HepG2 (cell line): ENCODE measurements at regions not wholly inside any gene's neighbourhood (a gene's known extent, or its start where the extent isn't known, plus 50 kb on each side); places are given as distances from the start of the nearest gene placed in this dataset.

ENCODE experiments used
- ATAC-seq: fragments of 200-7000 bp; cut with Tn5 transposase; 3 replicates; pipeline ENCODE4 v1.9.1; 2020; ENCODE audit warnings: mild to moderate bottlenecking, moderate library complexity
- BruUV-seq: library from RNA; stranded (reverse); fragments of 400-500 nt; replicated peaks from 2 replicates; lab custom pipeline; 2021; lab: Mats Ljungman, UMichigan
- CTCF ChIA-PET: fragments of 300-600 bp; formaldehyde crosslinking; extraction: SDS; loops from one replicate; lab custom pipeline; 2021; ENCODE audit warnings: low total read pairs, inconsistent platforms, low intra/inter-chr PET ratio; lab: Yijun Ruan, JAX
- POLR2A ChIA-PET: fragments of 350-600 bp; sonication (Branson Sonifier 250); formaldehyde crosslinking; loops from one replicate; lab custom pipeline; 2020; ENCODE audit warnings: antibody characterized with exemption, inconsistent platforms; lab: Yijun Ruan, JAX
- DNase-seq: peaks from one replicate; pipeline ENCODE4 v3.0.0-alpha.2; 2015; ENCODE audit warnings: low spot score
- FAIRE-seq: peaks from 3 replicates; lab custom pipeline; 2011; peaks lifted over from hg19 to GRCh38; lab: Jason Lieb, UNC
- H2AFZ ChIP-seq: one replicate; pipeline ENCODE4 v1.6.1; 2011; ENCODE audit warnings: low read length, inconsistent platforms
- H3K27ac ChIP-seq: fragments of 300-600 bp; 3 replicates; pipeline ENCODE4 v1.8.0; 2011; ENCODE audit warnings: mixed run types, mild to moderate bottlenecking, mixed read lengths, low read length, inconsistent platforms; ENCODE audit not compliant: insufficient read depth; ENCODE audit errors: extremely low read length
- H3K27me3 ChIP-seq, 2 experiments: fragments of 200-600 bp in 1 of 2; 2 replicates in 1 of 2; 3 replicates in 1 of 2; pipeline versions ENCODE4 v1.6.0 to v1.8.0; 2011; ENCODE audit warnings: low read length in 2 of 2, mild to moderate bottlenecking in 2 of 2, moderate library complexity in 2 of 2, inconsistent platforms in 1 of 2; ENCODE audit not compliant: insufficient read depth in 2 of 2, control insufficient read depth in 1 of 2
- H3K36me3 ChIP-seq, 2 experiments: fragments of 200-600 bp in 1 of 2; replicated peaks in 1 of 2; 2 replicates in 1 of 2; 3 replicates in 1 of 2; pipeline versions ENCODE4 v1.5.1 to v1.8.0; 2011; ENCODE audit warnings: low read length in 2 of 2, inconsistent platforms in 1 of 2; ENCODE audit not compliant: insufficient read depth in 2 of 2, control insufficient read depth in 1 of 2
- H3K4me1 ChIP-seq: 2 replicates; pipeline ENCODE4 v1.5.1; 2012; ENCODE audit warnings: low read length, inconsistent platforms; ENCODE audit not compliant: insufficient read depth
- H3K4me2 ChIP-seq: 2 replicates; pipeline ENCODE4 v1.6.0; 2011; ENCODE audit warnings: low read depth, low read length, inconsistent platforms
- H3K4me3 ChIP-seq, 3 experiments: fragments of 200-600 bp in 1 of 3; sonication (generic), shearing (Covaris generic) in 1 of 3; replicated peaks in 1 of 3; 2 replicates each; pipeline ENCODE4 v1.5.1; 2011 to 2016; ENCODE audit warnings: low read length in 3 of 3, inconsistent platforms in 2 of 3, low read depth in 2 of 3, mild to moderate bottlenecking in 2 of 3, control low read depth in 1 of 3, mixed read lengths in 1 of 3; ENCODE audit not compliant: insufficient read depth in 1 of 3
- H3K79me2 ChIP-seq: one replicate; pipeline ENCODE4 v1.6.1; 2011; ENCODE audit warnings: low read length, inconsistent platforms; ENCODE audit not compliant: insufficient read depth
- H3K9ac ChIP-seq: 2 replicates; pipeline ENCODE4 v1.6.0; 2011; ENCODE audit warnings: mild to moderate bottlenecking, low read depth, low read length, inconsistent platforms; ENCODE audit not compliant: insufficient read depth
- H3K9me3 ChIP-seq: 2 replicates; pipeline ENCODE4 v1.5.1; 2012; ENCODE audit warnings: mild to moderate bottlenecking, low read length
- H4K20me1 ChIP-seq: 2 replicates; pipeline ENCODE4 v1.6.0; 2011; ENCODE audit warnings: inconsistent platforms, mild to moderate bottlenecking, low read length, moderate library complexity; ENCODE audit not compliant: insufficient read depth
- BRCA1 ChIP-seq: sonication (generic); formaldehyde crosslinking; IDR thresholded peaks from 2 replicates; pipeline ENCODE4 v1.4.0; 2020; ENCODE audit warnings: missing genetic modification reagents
- E2F5 ChIP-seq: sonication (generic); formaldehyde crosslinking; conservative IDR thresholded peaks from 2 replicates; pipeline ENCODE4 v1.4.0; 2020; ENCODE audit warnings: missing genetic modification reagents
- GLI4 ChIP-seq: sonication (generic); formaldehyde crosslinking; IDR thresholded peaks from 2 replicates; pipeline ENCODE4 v1.5.1; 2020; ENCODE audit warnings: missing genetic modification reagents, mild to moderate bottlenecking, moderate library complexity, borderline replicate concordance
- HNRNPK ChIP-seq: fragments of 200-400 bp; formaldehyde crosslinking; IDR thresholded peaks from 2 replicates; pipeline ENCODE4 v1.6.1; 2018; ENCODE audit warnings: low read length, low read depth, moderate library complexity, mild to moderate bottlenecking; ENCODE audit not compliant: poor library complexity, severe bottlenecking
- JUND ChIP-seq: sonication (generic); formaldehyde crosslinking; IDR thresholded peaks from 2 replicates; pipeline ENCODE4 v1.8.0; 2022; ENCODE audit warnings: mild to moderate bottlenecking, missing genetic modification reagents
- LBX2 ChIP-seq: sonication (generic); formaldehyde crosslinking; IDR thresholded peaks from 2 replicates; pipeline ENCODE4 v1.5.0; 2020; ENCODE audit warnings: missing genetic modification reagents, mild to moderate bottlenecking, borderline replicate concordance
- MAFF ChIP-seq: IDR thresholded peaks from 2 replicates; pipeline ENCODE4 v1.6.1; 2011; ENCODE audit warnings: low read depth, low read length, improper control_type of control experiment
- MED13 ChIP-seq: sonication (generic); formaldehyde crosslinking; IDR thresholded peaks from 2 replicates; pipeline ENCODE4 v1.5.0; 2020; ENCODE audit warnings: missing genetic modification reagents
- NFKB2 ChIP-seq: sonication (generic); formaldehyde crosslinking; IDR thresholded peaks from 2 replicates; pipeline ENCODE4 v1.4.0; 2020; ENCODE audit warnings: missing genetic modification reagents, borderline replicate concordance
- NR2F6 ChIP-seq, 2 experiments: IDR thresholded peaks; 2 replicates each; pipeline ENCODE4 v1.6.1; 2016; ENCODE audit warnings: antibody characterized with exemption in 1 of 2, mild to moderate bottlenecking in 1 of 2
- SMAD9 ChIP-seq: sonication (generic); formaldehyde crosslinking; IDR thresholded peaks from 2 replicates; pipeline ENCODE4 v1.5.1; 2020; ENCODE audit warnings: mild to moderate bottlenecking, missing genetic modification reagents
- TCF7 ChIP-seq: sonication (generic); IDR thresholded peaks from 2 replicates; pipeline ENCODE4 v1.6.1; 2016; ENCODE audit warnings: antibody characterized with exemption, low read depth
- ZNF205 ChIP-seq: IDR thresholded peaks from 2 replicates; pipeline ENCODE4 v1.6.1; 2018; ENCODE audit warnings: missing biosample characterization, missing genetic modification reagents
- ZNF274 ChIP-seq: sonication (generic); formaldehyde crosslinking; IDR thresholded peaks from 2 replicates; pipeline ENCODE4 v1.5.1; 2020; ENCODE audit warnings: mild to moderate bottlenecking, missing genetic modification reagents
- ZNF564 ChIP-seq: sonication (generic); formaldehyde crosslinking; IDR thresholded peaks from 2 replicates; pipeline ENCODE4 v1.8.1; 2023; ENCODE audit warnings: mild to moderate bottlenecking, missing genetic modification reagents
- ZNF761 ChIP-seq: sonication (generic); formaldehyde crosslinking; conservative IDR thresholded peaks from 2 replicates; pipeline ENCODE4 v1.4.0; 2020; ENCODE audit warnings: mild to moderate bottlenecking, missing genetic modification reagents
- WGBS: methylation state at CpG from one replicate; pipeline ENCODE4 v1.1.6; 2017; ENCODE audit warnings: low lambda C conversion rate; 5-methylcytosine and 5-hydroxymethylcytosine counted together
- in situ Hi-C: cut with HindIII; loops from 2 replicates; pipeline ENCODE4 v1.10.0; 2017; ENCODE audit warnings: low pct_unique_long_range_greater_than_20kb; ENCODE audit not compliant: extremely low pct_ligation_motif_present
- intact Hi-C: fragments of 100-400 bp; cut with micrococcal nuclease; formaldehyde crosslinking; loops from one replicate; pipeline ENCODE4 v1.10.0; 2022; ENCODE audit not compliant: unreplicated experiment
- TF ChIP-seq, protein P1 (sequence below): sonication (generic); formaldehyde crosslinking; IDR thresholded peaks from 2 replicates; pipeline ENCODE4 v1.4.0; 2020; ENCODE audit warnings: missing genetic modification reagents
- TF ChIP-seq, protein P2 (sequence below): sonication (generic); formaldehyde crosslinking; IDR thresholded peaks from 2 replicates; pipeline ENCODE4 v1.4.0; 2020; ENCODE audit warnings: missing genetic modification reagents; ENCODE audit errors: not compliant biosample characterization
- TF ChIP-seq, protein P3 (sequence below): sonication (generic); formaldehyde crosslinking; IDR thresholded peaks from 2 replicates; pipeline ENCODE4 v1.4.0; 2020; ENCODE audit warnings: missing genetic modification reagents, borderline replicate concordance

DNA sequence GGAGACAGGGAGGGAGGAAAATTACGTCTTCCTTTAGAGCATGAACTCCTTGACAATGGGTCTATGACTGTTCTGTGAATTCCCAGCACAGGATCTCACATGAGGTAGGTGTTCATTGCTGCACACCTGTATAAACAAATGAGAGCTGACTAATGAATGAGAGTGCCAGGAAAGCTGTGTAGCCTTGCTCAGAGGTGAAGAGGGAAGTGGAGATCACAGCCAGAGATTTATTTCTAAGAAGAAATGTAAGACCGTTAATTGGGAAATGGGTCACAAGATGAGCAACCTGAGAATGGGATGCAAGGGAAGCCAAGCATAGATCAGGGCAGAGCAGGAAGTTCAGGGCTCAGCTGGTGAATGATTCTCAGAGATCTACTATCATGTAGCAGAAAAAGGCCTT, 295.1 kb downstream of the CDK5RAP2 start (continued):
- TF ChIP-seq BRCA1 (CRISPR knock-in tag) (no peak), NFKB2 (CRISPR knock-in tag) (no peak)

DNA sequence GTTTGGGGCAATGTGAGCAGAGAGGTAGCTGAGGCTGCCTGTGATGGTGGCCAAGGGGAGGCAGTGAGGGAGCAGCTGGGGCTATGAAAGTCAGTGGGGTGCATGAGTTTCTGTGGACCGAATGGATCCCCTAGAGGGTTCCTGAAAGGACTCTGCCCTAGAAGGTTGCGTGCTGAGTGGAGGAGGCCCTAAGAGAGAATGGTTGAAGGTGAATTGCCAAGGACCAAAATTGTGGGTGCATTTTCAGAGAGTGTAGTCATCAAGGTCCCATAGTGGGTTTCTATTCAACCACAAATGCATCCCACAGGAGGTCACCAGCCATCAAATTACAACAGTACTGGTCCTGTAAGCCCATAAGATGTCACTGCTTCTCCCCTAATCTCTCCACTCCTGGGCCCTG, 298.3 kb downstream of the CDK5RAP2 start:
- Histone ChIP-seq H3K4me1 (no peaks in the 10 kb centered on the region), H3K4me2 (no peak overlapping the region), H3K79me2 (no peaks in the 10 kb centered on the region), H3K9me3 (no peaks in the 10 kb centered on the region), H3K4me3 (no peak overlapping the region), H4K20me1 (no peaks in the 10 kb centered on the region), H3K27me3 (no peaks in the 10 kb centered on the region), H3K27ac (no peak overlapping the region), H3K9ac (no peak overlapping the region), H2AFZ (no peak overlapping the region), H3K36me3 (no peaks in the 10 kb centered on the region)
- ATAC-seq, result no peak
- in situ Hi-C loops, result no loop called here
- TF ChIP-seq MED13 (CRISPR knock-in tag), result no peak
- no peak for TF ChIP-seq MAFF
- no peak for TF ChIP-seq NR2F6 (IDR thresholded peaks at IDR 0.05)
- TF ChIP-seq NR2F6 (CRISPR knock-in tag; IDR thresholded peaks at IDR 0.05), result no peak
- TF ChIP-seq, protein P1, sequence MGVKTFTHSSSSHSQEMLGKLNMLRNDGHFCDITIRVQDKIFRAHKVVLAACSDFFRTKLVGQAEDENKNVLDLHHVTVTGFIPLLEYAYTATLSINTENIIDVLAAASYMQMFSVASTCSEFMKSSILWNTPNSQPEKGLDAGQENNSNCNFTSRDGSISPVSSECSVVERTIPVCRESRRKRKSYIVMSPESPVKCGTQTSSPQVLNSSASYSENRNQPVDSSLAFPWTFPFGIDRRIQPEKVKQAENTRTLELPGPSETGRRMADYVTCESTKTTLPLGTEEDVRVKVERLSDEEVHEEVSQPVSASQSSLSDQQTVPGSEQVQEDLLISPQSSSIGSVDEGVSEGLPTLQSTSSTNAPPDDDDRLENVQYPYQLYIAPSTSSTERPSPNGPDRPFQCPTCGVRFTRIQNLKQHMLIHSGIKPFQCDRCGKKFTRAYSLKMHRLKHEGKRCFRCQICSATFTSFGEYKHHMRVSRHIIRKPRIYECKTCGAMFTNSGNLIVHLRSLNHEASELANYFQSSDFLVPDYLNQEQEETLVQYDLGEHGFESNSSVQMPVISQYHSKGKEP (CRISPR knock-in tag), result no peak
- TF ChIP-seq ZNF564 (CRISPR knock-in tag), result no peak
- no peak for TF ChIP-seq SMAD9 (CRISPR knock-in tag)
- TF ChIP-seq ZNF274 (CRISPR knock-in tag), result no peak
- TF ChIP-seq ZNF205, result no peak
- TF ChIP-seq, protein P2, sequence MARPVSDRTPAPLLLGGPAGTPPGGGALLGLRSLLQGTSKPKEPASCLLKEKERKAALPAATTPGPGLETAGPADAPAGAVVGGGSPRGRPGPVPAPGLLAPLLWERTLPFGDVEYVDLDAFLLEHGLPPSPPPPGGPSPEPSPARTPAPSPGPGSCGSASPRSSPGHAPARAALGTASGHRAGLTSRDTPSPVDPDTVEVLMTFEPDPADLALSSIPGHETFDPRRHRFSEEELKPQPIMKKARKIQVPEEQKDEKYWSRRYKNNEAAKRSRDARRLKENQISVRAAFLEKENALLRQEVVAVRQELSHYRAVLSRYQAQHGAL (CRISPR knock-in tag), result no peak
- TF ChIP-seq JUND (CRISPR knock-in tag), result no peak
- no peak for TF ChIP-seq ZNF761
- no peak for TF ChIP-seq LBX2 (CRISPR knock-in tag)
- TF ChIP-seq, protein P3, sequence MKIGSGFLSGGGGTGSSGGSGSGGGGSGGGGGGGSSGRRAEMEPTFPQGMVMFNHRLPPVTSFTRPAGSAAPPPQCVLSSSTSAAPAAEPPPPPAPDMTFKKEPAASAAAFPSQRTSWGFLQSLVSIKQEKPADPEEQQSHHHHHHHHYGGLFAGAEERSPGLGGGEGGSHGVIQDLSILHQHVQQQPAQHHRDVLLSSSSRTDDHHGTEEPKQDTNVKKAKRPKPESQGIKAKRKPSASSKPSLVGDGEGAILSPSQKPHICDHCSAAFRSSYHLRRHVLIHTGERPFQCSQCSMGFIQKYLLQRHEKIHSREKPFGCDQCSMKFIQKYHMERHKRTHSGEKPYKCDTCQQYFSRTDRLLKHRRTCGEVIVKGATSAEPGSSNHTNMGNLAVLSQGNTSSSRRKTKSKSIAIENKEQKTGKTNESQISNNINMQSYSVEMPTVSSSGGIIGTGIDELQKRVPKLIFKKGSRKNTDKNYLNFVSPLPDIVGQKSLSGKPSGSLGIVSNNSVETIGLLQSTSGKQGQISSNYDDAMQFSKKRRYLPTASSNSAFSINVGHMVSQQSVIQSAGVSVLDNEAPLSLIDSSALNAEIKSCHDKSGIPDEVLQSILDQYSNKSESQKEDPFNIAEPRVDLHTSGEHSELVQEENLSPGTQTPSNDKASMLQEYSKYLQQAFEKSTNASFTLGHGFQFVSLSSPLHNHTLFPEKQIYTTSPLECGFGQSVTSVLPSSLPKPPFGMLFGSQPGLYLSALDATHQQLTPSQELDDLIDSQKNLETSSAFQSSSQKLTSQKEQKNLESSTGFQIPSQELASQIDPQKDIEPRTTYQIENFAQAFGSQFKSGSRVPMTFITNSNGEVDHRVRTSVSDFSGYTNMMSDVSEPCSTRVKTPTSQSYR (CRISPR knock-in tag), result no peak
- TF ChIP-seq HNRNPK, result no peak
- TF ChIP-seq TCF7, result no peak
- no peak for TF ChIP-seq GLI4 (CRISPR knock-in tag)
- no peak for TF ChIP-seq E2F5 (CRISPR knock-in tag)
- CTCF ChIA-PET, result no interaction called here
- FAIRE-seq, result no peak
- 4% methylated on average over 2 of the region's 2 CpGs for WGBS
- POLR2A ChIA-PET, result no interaction called here
- no peak for DNase-seq
- intact Hi-C loops, result no loop called here
- no TSS peak for BruUV-seq
